Activated T-cell treated with anti-CD3 and anti-CD28 coated beads, Interleukin-2, amount 50 U/mL, for 24 hours (primary cell): ENCODE measurements at regions not wholly inside any gene's neighbourhood (a gene's known extent, or its start where the extent isn't known, plus 50 kb on each side); places are given as distances from the start of the nearest gene placed in this dataset.

Experiments
- DNase-seq: peaks from one replicate; pipeline ENCODE4 v3.0.0-alpha.2; 2020
- H3K27ac Mint-ChIP-seq: 2 replicates; pipeline ENCODE4 v1.8.0; 2020; ENCODE audit warnings: mild to moderate bottlenecking, mixed read lengths
- H3K27me3 Mint-ChIP-seq: 2 replicates; pipeline ENCODE4 v1.8.0; 2020; ENCODE audit warnings: mixed read lengths
- H3K36me3 Mint-ChIP-seq: 2 replicates; pipeline ENCODE4 v1.8.0; 2020; ENCODE audit warnings: low read depth, mixed read lengths
- H3K4me1 Mint-ChIP-seq: 2 replicates; pipeline ENCODE4 v1.8.0; 2020; ENCODE audit warnings: low read depth, mixed read lengths
- H3K4me3 Mint-ChIP-seq: 2 replicates; pipeline ENCODE4 v1.8.0; 2020; ENCODE audit warnings: mild to moderate bottlenecking, moderate library complexity, mixed read lengths
- H3K9me3 Mint-ChIP-seq: 2 replicates; pipeline ENCODE4 v1.8.0; 2020; ENCODE audit warnings: mixed read lengths

- peaks cover 39% of the 10 kb centered on the region for H3K4me1 Mint-ChIP-seq
- no peak for DNase-seq
- H3K4me3 Mint-ChIP-seq, result no peak overlapping the region
- no peaks in the 10 kb centered on the region for H3K36me3 Mint-ChIP-seq
- peaks cover 40% of the 10 kb centered on the region for H3K27me3 Mint-ChIP-seq
- H3K9me3 Mint-ChIP-seq, result no peaks in the 10 kb centered on the region
- H3K27ac Mint-ChIP-seq, result no peak overlapping the region
Observed at GRCh38 chr9:86405086-86405491, 50.9 kb upstream of the TUT7 start.
